Heart right ventricle (tissue), 16 donors: ENCODE measurements at regions not wholly inside any gene's neighbourhood (a gene's known extent, or its start where the extent isn't known, plus 50 kb on each side); places are given as distances from the start of the nearest gene placed in this dataset.

Source experiments
- ATAC-seq, 8 donors: fragments of 200-7000 bp; cut with Tn5 transposase; one replicate each; pipeline ENCODE4 v1.9.1; 2020; ENCODE audit warnings: mild to moderate bottlenecking in 8 of 8, moderate library complexity in 8 of 8, moderate number of reproducible peaks in 1 of 8
- DNase-seq, 2 donors: peaks; one replicate each; pipeline ENCODE4 v3.0.0-alpha.2; 2020
- H3K27ac ChIP-seq, 10 donors: fragments of 200-600 bp; sonication (generic) in 2 of 10; one replicate each; pipeline versions ENCODE4 v1.5.0 to v1.8.0; 2020 to 2022; ENCODE audit warnings: mild to moderate bottlenecking in 3 of 10
- H3K27me3 ChIP-seq, 7 donors: fragments of 200-600 bp; one replicate each; pipeline ENCODE4 v1.8.0; 2021 to 2022; ENCODE audit warnings: mild to moderate bottlenecking in 2 of 7
- H3K36me3 ChIP-seq, 9 donors: fragments of 200-600 bp; sonication (generic) in 1 of 9; one replicate each; pipeline versions ENCODE4 v1.5.0 to v1.8.0; 2020 to 2022; ENCODE audit warnings: mild to moderate bottlenecking in 2 of 9
- H3K4me1 ChIP-seq, 9 donors: fragments of 200-600 bp; sonication (generic) in 1 of 9; one replicate each; pipeline versions ENCODE4 v1.5.0 to v1.8.0; 2020 to 2022; ENCODE audit warnings: mild to moderate bottlenecking in 4 of 9
- H3K4me3 ChIP-seq, 10 donors: fragments of 200-600 bp; sonication (generic) in 2 of 10; one replicate each; pipeline versions ENCODE4 v1.5.0 to v1.8.0; 2020 to 2022; ENCODE audit warnings: mild to moderate bottlenecking in 7 of 10, moderate library complexity in 2 of 10
- H3K9me3 ChIP-seq, 11 donors: fragments of 200-600 bp in 10 of 11; sonication (generic) in 2 of 11; one replicate each; pipeline versions ENCODE4 v1.5.0 to v1.8.0; 2013 to 2022; ENCODE audit warnings: mild to moderate bottlenecking in 2 of 11, control low read depth in 1 of 11, moderate library complexity in 1 of 11
- CTCF ChIP-seq, 9 donors: fragments of 200-600 bp; sonication (generic) in 2 of 9; IDR thresholded peaks; one replicate each; pipeline versions ENCODE4 v1.5.0 to v1.8.0; 2021 to 2022; ENCODE audit warnings: antibody characterized with exemption in 9 of 9, mild to moderate bottlenecking in 5 of 9, moderate library complexity in 1 of 9
- whole genome bisulfite sequencing, 2 donors: extraction: QIAGEN DNeasy Blood & Tissue Kit; methylation state at CpG; one replicate each; pipeline ENCODE4 v1.1.7; 2013; ENCODE audit warnings: inconsistent platforms in 1 of 2; 5-methylcytosine and 5-hydroxymethylcytosine counted together
- intact Hi-C, 10 donors: fragments of 100-400 bp; cut with DNase I; formaldehyde crosslinking; loops; one replicate each; pipeline versions ENCODE4 v1.11.1 to v1.14.2; 2022
- donor health status: Arrhythmogenic right ventricular cardiomyopathy.
- donor health status: ischemic (EF 13 %, LVEDD 7.1; RV severe dilation, severe dysfunction).
- donor health status: healthy with polysubstance abuse.
- donor health status: DM: no; HTN: yes; CAD: no.
- donor health status: DM: no; HTN: no; CAD: no.
- donor health status: ischemic (EF 25% LVEDD 6.9; RV normal size, moderate dysfunction).
- donor health status: ischemic (EF 25% LVEDD 5.7; RV mildly dilated, moderate dysfunction).
- donor health status: healthy.
- donor health status: DM: yes; HTN: yes; CAD: no.
- donor health status: Ischemic cardiomyopathy.
- donor health status: ischemic (EF 35%, LVEDD 5.7; RV mildly dilated, moderate dysfunction).
- donor health status: nonischemic (EF 11% LVEDD 7.7; RV severe dilation, severe dysfunction).
- donor health status: DM: yes; HTN: yes; CAD: no.
- donor health status: PGD.
- donor health status: ischemic (EF 29% LVEDD 5.4; RV normal size, mild dysfunction).
- donor health status: nonischemic (EF 23%, LVEDD 6.1; RV moderate dilation, normal function).

GRCh38 chr10:91082447-91082846 lies 138.0 kb upstream of the PCGF5 start:
- no peak for TF ChIP-seq CTCF (IDR thresholded peaks at IDR 0.05)
- no peak overlapping the region for H3K4me3 ChIP-seq
- peaks cover 0 to 19% (median 14%) of the 10 kb centered on the region in 9 donors for H3K4me1 ChIP-seq
- no peak overlapping the region for H3K27ac ChIP-seq
- no peaks in the 10 kb centered on the region for H3K36me3 ChIP-seq
- H3K9me3 ChIP-seq, result peaks cover 0 to 11% (median 0%) of the 10 kb centered on the region in 11 donors
- intact Hi-C loops, result no loop called here
- ATAC-seq (no peak), DNase-seq (no peak)
- WGBS, 2 donors, result 68 to 70% methylated on average over 7 of the region's 7 CpGs
- no peaks in the 10 kb centered on the region for H3K27me3 ChIP-seq

GRCh38 chr10:91088300-91089140 lies 131.9 kb upstream of the PCGF5 start:
- TF ChIP-seq CTCF (IDR thresholded peaks at IDR 0.05), result peak in 7 of 9 donors; percentile 10 to 40 (median 31)
- DNase-seq (peak in 1 of 2 donors; percentile 55), ATAC-seq (peak; percentile 81 to 98 (median 93))
- intact Hi-C loops, result loop anchor here in 4 of 10 donors (2.0 to 5.0 kb wide), 5 partner anchors 46 to 164 kb away; no protein-coding TSS in a partner anchor
- H3K4me3 ChIP-seq, result no peak overlapping the region
- 28 to 40% methylated on average over 7 of the region's 7 CpGs for WGBS, 2 donors
- no peaks in the 10 kb centered on the region for H3K36me3 ChIP-seq
- H3K27ac ChIP-seq, result peak overlapping the region; percentile 24 to 92 (median 78)
- peaks cover 0 to 30% (median 10%) of the 10 kb centered on the region in 9 donors for H3K4me1 ChIP-seq
- H3K27me3 ChIP-seq, result no peaks in the 10 kb centered on the region
- peaks cover 0 to 17% (median 0%) of the 10 kb centered on the region in 11 donors for H3K9me3 ChIP-seq

- no peaks in the 10 kb centered on the region for H3K36me3 ChIP-seq
- H3K27ac ChIP-seq, result peak overlapping the region in 6 of 10 donors; percentile 2 to 92 (median 84)
- peak in 6 of 9 donors; percentile 12 to 47 (median 32) for TF ChIP-seq CTCF (IDR thresholded peaks at IDR 0.05)
- peaks cover 0 to 15% (median 0%) of the 10 kb centered on the region in 11 donors for H3K9me3 ChIP-seq
- H3K27me3 ChIP-seq, result no peaks in the 10 kb centered on the region
- ATAC-seq (peak in 1 of 8 donors; percentile 29), DNase-seq (no peak)
- H3K4me1 ChIP-seq, result peaks cover 0 to 30% (median 10%) of the 10 kb centered on the region in 9 donors
- 28 to 45% methylated on average over 5 of the region's 5 CpGs for WGBS, 2 donors
- H3K4me3 ChIP-seq, result no peak overlapping the region
- intact Hi-C loops, result loop anchor here in 5 of 10 donors (2.0 to 10.0 kb wide), 5 partner anchors 54 to 629 kb away; no protein-coding TSS in a partner anchor
These were observed 129.5 kb upstream of the PCGF5 start for GRCh38 chr10:91090761-91091529.

GRCh38 chr10:91091780-91092179 lies 128.7 kb upstream of the PCGF5 start:
- DNase-seq, result no peak
- Histone ChIP-seq H3K4me3 (no peak overlapping the region), H3K9me3 (peaks cover 0 to 15% (median 0%) of the 10 kb centered on the region in 11 donors), H3K36me3 (no peaks in the 10 kb centered on the region), H3K4me1 (peaks cover 0 to 30% (median 10%) of the 10 kb centered on the region in 9 donors), H3K27ac (peak overlapping the region in 2 of 10 donors; percentile 83 to 85), H3K27me3 (no peaks in the 10 kb centered on the region)
- no peak for TF ChIP-seq CTCF (IDR thresholded peaks at IDR 0.05)
- WGBS, 2 donors, result 92 to 96% methylated on average over 2 of the region's 2 CpGs
- intact Hi-C loops, result loop anchor here in 5 of 10 donors (2.0 to 10.0 kb wide), 5 partner anchors 53 to 629 kb away; no protein-coding TSS in a partner anchor
- no peak for ATAC-seq
